ENCODE measurements at regions not wholly inside any gene's neighbourhood (a gene's known extent, or its start where the extent isn't known, plus 50 kb on each side); places are given as distances from the start of the nearest gene placed in this dataset.

- peaks cover 0 to 3% (median 0%) of the 10 kb centered on the region in 4 donors for H3K9me3 ChIP-seq (ENCODE audit: control insufficient read depth in 4 of 4, low read length in 3 of 4)
- H3K27me3 ChIP-seq (ENCODE audit: control insufficient read depth in 4 of 4, insufficient read depth in 4 of 4, low read length in 3 of 4), result no peaks in the 10 kb centered on the region
- H3K27ac ChIP-seq (ENCODE audit: low read depth in 1 of 2, low read length in 2 of 2), result no peak overlapping the region
- 72% methylated on average over 5 of the region's 5 CpGs for WGBS
- DNase-seq (ENCODE audit: low spot score), result no peak
- H3K9ac ChIP-seq (ENCODE audit: low read depth in 1 of 2, low read length in 2 of 2), result no peak overlapping the region
- no peaks in the 10 kb centered on the region for H3K4me1 ChIP-seq (ENCODE audit: control insufficient read depth in 4 of 4, insufficient read depth in 4 of 4, low read length in 3 of 4)
- no peak overlapping the region for H3K4me3 ChIP-seq (ENCODE audit: low read depth in 1 of 3, low read length in 3 of 3)
- H3K36me3 ChIP-seq (ENCODE audit: control insufficient read depth in 4 of 4, insufficient read depth in 3 of 4, low read depth in 1 of 4, low read length in 3 of 4), result no peaks in the 10 kb centered on the region
- TF ChIP-seq HNF4G (IDR thresholded peaks at IDR 0.05) (no peak), FOXA1 (IDR thresholded peaks at IDR 0.05) (no peak), EGR1 (IDR thresholded peaks at IDR 0.05; ENCODE audit: low read depth in 2 of 2) (no peak), JUND (IDR thresholded peaks at IDR 0.05) (no peak), HNF4A (conservative IDR thresholded peaks at IDR 0.05) (no peak), RAD21 (IDR thresholded peaks at IDR 0.05) (no peak), NR2F2 (IDR thresholded peaks at IDR 0.05) (no peak), GABPA (IDR thresholded peaks at IDR 0.05 in 1 of 2, conservative IDR thresholded peaks at IDR 0.05 in 1 of 2) (no peak), REST (IDR thresholded peaks at IDR 0.05) (no peak), RXRA (IDR thresholded peaks at IDR 0.05) (no peak), YY1 (IDR thresholded peaks at IDR 0.05) (no peak), SP1 (IDR thresholded peaks at IDR 0.05) (no peak), TAF1 (conservative IDR thresholded peaks at IDR 0.05) (no peak), MAX (IDR thresholded peaks at IDR 0.05) (no peak)
- TF ChIP-seq, protein P1, sequence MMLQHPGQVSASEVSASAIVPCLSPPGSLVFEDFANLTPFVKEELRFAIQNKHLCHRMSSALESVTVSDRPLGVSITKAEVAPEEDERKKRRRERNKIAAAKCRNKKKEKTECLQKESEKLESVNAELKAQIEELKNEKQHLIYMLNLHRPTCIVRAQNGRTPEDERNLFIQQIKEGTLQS (IDR thresholded peaks at IDR 0.05), result no peak
Observed at GRCh38 chr20:21921251-21921650, 215.8 kb downstream of the PAX1 start.

DNA sequence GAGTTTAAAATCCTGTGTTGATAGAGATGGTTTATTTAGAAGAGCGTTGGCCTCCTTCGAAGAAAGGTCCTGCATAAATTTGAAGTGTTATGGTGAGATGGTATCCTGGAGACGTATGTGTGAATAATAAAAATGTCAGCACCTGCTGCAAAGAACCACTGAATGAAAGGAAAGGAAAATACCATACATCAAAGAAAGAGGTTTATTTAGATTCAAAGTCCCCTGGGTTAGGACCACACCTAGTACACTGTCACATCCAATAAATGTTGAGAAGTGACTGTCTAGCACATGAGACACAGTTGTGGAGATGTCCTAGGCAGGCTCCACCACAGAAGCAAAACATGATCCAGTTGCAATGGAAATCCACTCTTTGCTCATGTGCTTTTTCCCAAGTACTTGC lies 214.7 kb downstream of the PAX1 start:
- Histone ChIP-seq H3K4me1 (ENCODE audit: control insufficient read depth in 4 of 4, insufficient read depth in 4 of 4, low read length in 3 of 4) (no peaks in the 10 kb centered on the region), H3K4me3 (ENCODE audit: low read depth in 1 of 3, low read length in 3 of 3) (no peak overlapping the region), H3K9ac (ENCODE audit: low read depth in 1 of 2, low read length in 2 of 2) (no peak overlapping the region), H3K36me3 (ENCODE audit: control insufficient read depth in 4 of 4, insufficient read depth in 3 of 4, low read depth in 1 of 4, low read length in 3 of 4) (no peaks in the 10 kb centered on the region), H3K27me3 (ENCODE audit: control insufficient read depth in 4 of 4, insufficient read depth in 4 of 4, low read length in 3 of 4) (no peaks in the 10 kb centered on the region), H3K9me3 (ENCODE audit: control insufficient read depth in 4 of 4, low read length in 3 of 4) (peaks cover 0 to 3% (median 0%) of the 10 kb centered on the region in 4 donors), H3K27ac (ENCODE audit: low read depth in 1 of 2, low read length in 2 of 2) (no peak overlapping the region)
- DNase-seq (ENCODE audit: low spot score), result no peak
- WGBS, result 75% methylated on average over 3 of the region's 3 CpGs
- TF ChIP-seq, protein P2, sequence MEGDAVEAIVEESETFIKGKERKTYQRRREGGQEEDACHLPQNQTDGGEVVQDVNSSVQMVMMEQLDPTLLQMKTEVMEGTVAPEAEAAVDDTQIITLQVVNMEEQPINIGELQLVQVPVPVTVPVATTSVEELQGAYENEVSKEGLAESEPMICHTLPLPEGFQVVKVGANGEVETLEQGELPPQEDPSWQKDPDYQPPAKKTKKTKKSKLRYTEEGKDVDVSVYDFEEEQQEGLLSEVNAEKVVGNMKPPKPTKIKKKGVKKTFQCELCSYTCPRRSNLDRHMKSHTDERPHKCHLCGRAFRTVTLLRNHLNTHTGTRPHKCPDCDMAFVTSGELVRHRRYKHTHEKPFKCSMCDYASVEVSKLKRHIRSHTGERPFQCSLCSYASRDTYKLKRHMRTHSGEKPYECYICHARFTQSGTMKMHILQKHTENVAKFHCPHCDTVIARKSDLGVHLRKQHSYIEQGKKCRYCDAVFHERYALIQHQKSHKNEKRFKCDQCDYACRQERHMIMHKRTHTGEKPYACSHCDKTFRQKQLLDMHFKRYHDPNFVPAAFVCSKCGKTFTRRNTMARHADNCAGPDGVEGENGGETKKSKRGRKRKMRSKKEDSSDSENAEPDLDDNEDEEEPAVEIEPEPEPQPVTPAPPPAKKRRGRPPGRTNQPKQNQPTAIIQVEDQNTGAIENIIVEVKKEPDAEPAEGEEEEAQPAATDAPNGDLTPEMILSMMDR (IDR thresholded peaks at IDR 0.05; ENCODE audit: low read depth, low read length, missing input control), result no peak
- TF ChIP-seq RXRA (IDR thresholded peaks at IDR 0.05) (no peak), YY1 (IDR thresholded peaks at IDR 0.05) (no peak), HNF4A (conservative IDR thresholded peaks at IDR 0.05) (no peak), EGR1 (IDR thresholded peaks at IDR 0.05; ENCODE audit: low read depth in 2 of 2) (no peak), REST (IDR thresholded peaks at IDR 0.05) (no peak), FOXA1 (IDR thresholded peaks at IDR 0.05) (no peak), TAF1 (conservative IDR thresholded peaks at IDR 0.05) (no peak), NR2F2 (IDR thresholded peaks at IDR 0.05) (no peak), SP1 (IDR thresholded peaks at IDR 0.05) (no peak)
- TF ChIP-seq, protein P1 (IDR thresholded peaks at IDR 0.05), result no peak

All from liver (tissue), 8 donors.